Renal cortex interstitium (tissue), 11 donors: ENCODE measurements at regions not wholly inside any gene's neighbourhood (a gene's known extent, or its start where the extent isn't known, plus 50 kb on each side); places are given as distances from the start of the nearest gene placed in this dataset.
A peak's percentile ranks its signal among the peaks of the same experiment; 100 is the strongest.
"Not testable (repeated sequence)": the region's sequence is repeated elsewhere in the genome, so short reads cannot be mapped to it uniquely, and the experiment has no call there.

Experiments
- DNase-seq, 11 donors: peaks; one replicate each; pipeline ENCODE4 v3.0.0-alpha.2; 2013; ENCODE audit warnings: low read depth in 9 of 11, low spot score in 4 of 11; ENCODE audit errors: extremely low read depth in 1 of 11

DNA sequence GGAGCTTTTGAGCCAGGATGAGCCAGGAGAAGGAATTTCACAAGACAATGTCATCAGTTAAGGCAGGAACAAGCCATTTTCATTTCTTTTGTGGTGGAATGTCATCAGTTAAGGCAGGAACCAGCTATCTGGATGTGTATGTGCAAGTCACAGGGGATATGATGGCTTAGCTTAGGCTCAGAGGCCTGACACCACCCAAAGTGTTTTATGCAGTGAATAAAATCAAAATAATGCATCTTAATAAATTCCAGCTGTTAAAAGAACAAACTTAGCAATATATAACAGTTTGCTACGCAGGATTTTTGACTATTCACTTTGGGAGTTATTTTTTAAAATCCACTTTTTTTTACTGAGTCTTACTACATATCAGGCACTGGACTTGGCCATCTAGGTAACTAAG is 62.7 kb upstream of the APP start:
- DNase-seq, result not testable (repeated sequence)

DNA sequence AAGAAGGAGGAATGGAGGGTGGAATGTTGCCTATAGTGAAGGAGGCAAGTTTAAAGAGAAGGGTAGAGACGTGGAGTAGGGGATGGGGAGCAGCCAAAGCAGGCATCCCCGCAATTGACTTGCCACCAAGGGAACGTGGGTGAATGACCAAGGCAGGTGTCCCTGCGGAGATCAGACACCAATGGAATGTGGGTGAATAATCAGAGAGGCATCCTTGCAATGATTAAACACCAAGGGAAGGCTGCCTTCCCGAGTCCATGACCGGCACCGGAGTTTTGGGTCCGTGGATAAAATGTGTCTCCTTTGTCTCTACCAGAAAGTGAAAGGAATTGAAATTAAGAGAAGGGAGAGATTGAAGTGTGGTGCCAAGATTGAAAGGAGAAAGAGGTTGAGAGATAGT is 61.9 kb upstream of the APP start:
- not testable (repeated sequence) for DNase-seq

DNA sequence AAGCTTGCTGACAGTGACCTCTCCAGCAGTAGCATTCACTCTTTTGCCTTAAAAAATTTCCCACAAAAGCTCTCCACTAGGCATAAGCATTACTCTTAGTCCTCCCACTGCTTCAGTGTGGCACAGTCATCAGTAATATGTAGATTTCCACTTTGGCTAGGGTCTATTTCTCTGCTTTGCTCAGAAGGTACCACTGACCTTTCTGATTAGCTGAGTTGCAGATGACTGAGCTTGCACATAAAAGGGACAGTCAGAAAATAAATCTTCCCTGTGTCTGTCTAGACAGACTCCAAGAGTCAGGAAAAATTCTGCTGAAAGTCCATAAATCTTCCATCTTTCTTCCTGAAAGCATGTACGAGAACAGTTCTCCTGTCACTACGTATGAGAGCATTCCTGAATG is 56.6 kb upstream of the APP start:
- DNase-seq, result peak; percentile 1 to 29 (median 7)

DNA sequence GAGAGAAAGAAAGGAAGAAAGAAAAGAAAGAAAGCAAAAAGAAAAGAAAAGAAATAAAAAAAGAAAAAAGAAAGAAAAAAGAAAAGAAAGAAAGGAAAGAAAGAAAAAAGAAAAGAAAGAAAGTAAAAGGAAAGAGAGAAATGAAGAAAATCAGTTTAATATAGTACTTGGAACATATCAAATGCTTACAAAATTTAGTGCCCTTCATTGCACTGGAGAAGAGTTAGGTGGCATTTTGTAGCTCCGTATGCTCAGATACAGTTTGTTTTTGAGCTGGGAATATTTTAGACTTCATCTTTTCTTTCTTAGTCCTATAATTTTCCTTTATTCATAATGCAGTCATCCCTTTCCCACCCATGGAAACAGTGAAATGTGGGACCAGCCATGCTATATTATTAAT is 56.2 kb upstream of the APP start:
- DNase-seq, result no peak

DNA sequence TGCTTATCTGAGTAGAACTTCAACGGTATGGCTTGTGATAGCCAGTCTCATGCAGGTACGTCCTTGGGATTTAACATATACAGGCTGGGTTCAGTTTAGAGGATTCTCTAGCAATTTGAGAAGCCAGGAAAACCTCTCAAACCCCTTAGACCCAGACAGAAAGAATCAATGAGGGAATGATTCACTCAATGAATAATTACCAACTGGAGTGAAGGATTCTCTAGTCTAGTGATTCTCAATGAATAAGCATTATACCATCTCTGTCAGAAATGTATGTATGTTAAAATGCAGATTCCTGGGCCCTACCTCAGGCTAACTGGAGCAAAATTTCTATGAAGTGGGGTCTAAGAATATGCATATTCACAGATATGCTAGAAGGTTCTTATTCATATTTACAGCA is 54.5 kb upstream of the APP start:
- DNase-seq, result no peak

DNA sequence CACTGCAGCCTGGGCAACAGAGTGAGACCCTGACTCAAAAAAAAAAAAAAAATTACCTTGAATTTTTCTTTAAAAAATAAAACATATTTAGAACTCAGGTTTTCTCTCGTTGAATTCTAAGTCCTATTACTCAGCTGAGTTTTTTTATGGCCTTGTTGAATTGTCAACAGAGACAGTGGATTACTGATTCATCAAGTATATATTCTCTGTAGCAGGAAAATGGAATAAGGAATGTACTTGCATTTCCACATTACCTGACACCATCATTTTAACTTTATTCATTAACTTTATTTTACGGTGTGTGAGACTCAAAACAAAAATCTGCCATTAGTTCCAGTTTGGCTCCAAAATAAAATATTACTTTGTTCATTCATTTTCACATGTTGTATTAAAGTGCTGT is 53.8 kb upstream of the APP start:
- DNase-seq, result no peak
